ENCODE measurements at regions not wholly inside any gene's neighbourhood (a gene's known extent, or its start where the extent isn't known, plus 50 kb on each side); places are given as distances from the start of the nearest gene placed in this dataset.

- H3K27me3 ChIP-seq (replicated peaks): no peaks in the 10 kb centered on the region
- no peak for DNase-seq
- no peak for TF ChIP-seq CTCF (IDR thresholded peaks at IDR 0.05; ENCODE audit: low read depth, low read length, missing control alignments)
- H3K36me3 ChIP-seq (replicated peaks): no peaks in the 10 kb centered on the region
- H3K4me3 ChIP-seq (ENCODE audit: low read depth, low read length): no peak overlapping the region
- no peak overlapping the region for H3K27ac ChIP-seq
- in situ Hi-C loops (cut with HindIII; ENCODE audit: low pct_ligation_motif_present, low sequenced_read_pairs): no loop called here
Observed at GRCh38 chr6:48904809-48905208, 558.2 kb downstream of the MMUT start.

- no peaks in the 10 kb centered on the region for H3K27me3 ChIP-seq (replicated peaks)
- no peaks in the 10 kb centered on the region for H3K36me3 ChIP-seq (replicated peaks)
- no peak overlapping the region for H3K4me3 ChIP-seq (ENCODE audit: low read depth, low read length)
- DNase-seq: no peak
- TF ChIP-seq CTCF (IDR thresholded peaks at IDR 0.05; ENCODE audit: low read depth, low read length, missing control alignments): no peak
- in situ Hi-C loops (cut with HindIII; ENCODE audit: low pct_ligation_motif_present, low sequenced_read_pairs): no loop called here
- H3K27ac ChIP-seq: no peak overlapping the region
Observed at GRCh38 chr6:48894469-48894868, 568.6 kb downstream of the MMUT start.

GRCh38 chr6:48893048-48893447, 570.0 kb downstream of the MMUT start:
- no peak for TF ChIP-seq CTCF (IDR thresholded peaks at IDR 0.05; ENCODE audit: low read depth, low read length, missing control alignments)
- DNase-seq: no peak
- H3K27ac ChIP-seq: no peak overlapping the region
- in situ Hi-C loops (cut with HindIII; ENCODE audit: low pct_ligation_motif_present, low sequenced_read_pairs): no loop called here
- no peaks in the 10 kb centered on the region for H3K27me3 ChIP-seq (replicated peaks)
- no peaks in the 10 kb centered on the region for H3K36me3 ChIP-seq (replicated peaks)
- H3K4me3 ChIP-seq (ENCODE audit: low read depth, low read length): no peak overlapping the region

- no peak for DNase-seq
- in situ Hi-C loops (cut with HindIII; ENCODE audit: low pct_ligation_motif_present, low sequenced_read_pairs): no loop called here
- no peak overlapping the region for H3K4me3 ChIP-seq (ENCODE audit: low read depth, low read length)
- no peak for TF ChIP-seq CTCF (IDR thresholded peaks at IDR 0.05; ENCODE audit: low read depth, low read length, missing control alignments)
- H3K36me3 ChIP-seq (replicated peaks): no peaks in the 10 kb centered on the region
- no peak overlapping the region for H3K27ac ChIP-seq
- H3K27me3 ChIP-seq (replicated peaks): no peaks in the 10 kb centered on the region
Observed at GRCh38 chr6:48891308-48891707, 571.7 kb downstream of the MMUT start.

- no peak for TF ChIP-seq CTCF (IDR thresholded peaks at IDR 0.05; ENCODE audit: low read depth, low read length, missing control alignments)
- Histone ChIP-seq H3K27ac (no peak overlapping the region), H3K36me3 (replicated peaks) (no peaks in the 10 kb centered on the region), H3K27me3 (replicated peaks) (no peaks in the 10 kb centered on the region), H3K4me3 (ENCODE audit: low read depth, low read length) (no peak overlapping the region)
- DNase-seq: no peak
- in situ Hi-C loops (cut with HindIII; ENCODE audit: low pct_ligation_motif_present, low sequenced_read_pairs): no loop called here
Observed at GRCh38 chr6:48889429-48889828, 573.6 kb downstream of the MMUT start.

- Histone ChIP-seq H3K36me3 (replicated peaks) (no peaks in the 10 kb centered on the region), H3K4me3 (ENCODE audit: low read depth, low read length) (no peak overlapping the region), H3K27me3 (replicated peaks) (no peaks in the 10 kb centered on the region), H3K27ac (no peak overlapping the region)
- TF ChIP-seq CTCF (IDR thresholded peaks at IDR 0.05; ENCODE audit: low read depth, low read length, missing control alignments): no peak
- no peak for DNase-seq
- in situ Hi-C loops (cut with HindIII; ENCODE audit: low pct_ligation_motif_present, low sequenced_read_pairs): no loop called here
Observed at GRCh38 chr6:48883116-48883515, 579.9 kb downstream of the MMUT start.
